GM12878 (cell line): ENCODE measurements at regions not wholly inside any gene's neighbourhood (a gene's known extent, or its start where the extent isn't known, plus 50 kb on each side); places are given as distances from the start of the nearest gene placed in this dataset.
"Not testable (repeated sequence)": the region's sequence is repeated elsewhere in the genome, so short reads cannot be mapped to it uniquely, and the experiment has no call there.

Experiments
- ATAC-seq: fragments of 200-7000 bp; cut with Tn5 transposase; 3 replicates; pipeline ENCODE4 v1.9.1; 2020; ENCODE audit warnings: mild to moderate bottlenecking, moderate library complexity
- BruUV-seq: library from RNA; stranded (reverse); fragments of 400-500 nt; replicated peaks from 2 replicates; lab custom pipeline; 2021; lab: Mats Ljungman, UMichigan
- CTCF ChIA-PET: fragments of 300-600 bp; sonication (Branson Sonifier 250); formaldehyde crosslinking; extraction: SDS; loops from one replicate; lab custom pipeline; 2021; ENCODE audit warnings: inconsistent platforms; lab: Yijun Ruan, JAX
- POLR2A ChIA-PET: fragments of 350-600 bp; formaldehyde crosslinking; extraction: SDS; loops from one replicate; lab custom pipeline; 2021; ENCODE audit warnings: inconsistent platforms; lab: Charles Lee
- RAD21 ChIA-PET: fragments of 300-600 bp; sonication (Branson Sonifier 250); formaldehyde crosslinking; loops from one replicate; lab custom pipeline; 2023; ENCODE audit warnings: antibody characterized with exemption; ENCODE audit not compliant: unreplicated experiment; lab: Charles Lee
- SMC1A ChIA-PET: fragments of 300-600 bp; sonication (Branson Sonifier 250); formaldehyde crosslinking; loops from one replicate; lab custom pipeline; 2023; ENCODE audit not compliant: unreplicated experiment, uncharacterized antibody; lab: Charles Lee
- DNase-seq: peaks from one replicate; pipeline ENCODE4 v3.0.0-alpha.2; 2011; ENCODE audit warnings: low read depth, low spot score
- FAIRE-seq: peaks from 3 replicates; lab custom pipeline; 2011; peaks lifted over from hg19 to GRCh38; lab: Jason Lieb, UNC
- H2AFZ ChIP-seq: 2 replicates; pipeline ENCODE4 v1.6.0; 2011; ENCODE audit warnings: low read depth, low read length, control low read depth; ENCODE audit not compliant: control insufficient read depth
- H3K27ac ChIP-seq: 2 replicates; pipeline ENCODE4 v1.5.1; 2011; ENCODE audit warnings: control low read depth; ENCODE audit not compliant: control insufficient read depth, insufficient read depth
- H3K27me3 ChIP-seq, 2 experiments: replicated peaks in 1 of 2; 2 replicates each; pipeline versions ENCODE4 v1.6.0 to v1.6.1; 2011; ENCODE audit warnings: low read length in 1 of 2; ENCODE audit not compliant: control insufficient read depth in 2 of 2, insufficient read depth in 2 of 2
- H3K36me3 ChIP-seq, 2 experiments: 2 replicates each; pipeline ENCODE4 v1.5.1; 2011; ENCODE audit warnings: low read length in 1 of 2; ENCODE audit not compliant: control insufficient read depth in 2 of 2, insufficient read depth in 2 of 2
- H3K4me1 ChIP-seq: 2 replicates; pipeline ENCODE4 v1.6.1; 2011; ENCODE audit warnings: mild to moderate bottlenecking, low read length, moderate library complexity, mixed read lengths; ENCODE audit not compliant: control insufficient read depth, insufficient read depth
- H3K4me2 ChIP-seq: 2 replicates; pipeline ENCODE4 v1.6.0; 2011; ENCODE audit warnings: control low read depth; ENCODE audit not compliant: control insufficient read depth, insufficient read depth
- H3K4me3 ChIP-seq: fragments of 200-600 bp; sonication (generic); 2 replicates; pipeline ENCODE4 v1.5.1; 2016
- H3K79me2 ChIP-seq: 2 replicates; pipeline ENCODE4 v1.6.0; 2011; ENCODE audit warnings: low read length; ENCODE audit not compliant: control insufficient read depth, insufficient read depth
- H3K9ac ChIP-seq: 2 replicates; pipeline ENCODE4 v1.8.0; 2011; ENCODE audit warnings: low read length, control low read depth, mixed read lengths; ENCODE audit not compliant: control insufficient read depth, insufficient read depth
- H3K9me3 ChIP-seq: replicated peaks from 3 replicates; pipeline ENCODE4 v1.5.1; 2011; ENCODE audit warnings: mild to moderate bottlenecking, low read length; ENCODE audit not compliant: control insufficient read depth, insufficient read depth
- H4K20me1 ChIP-seq: 2 replicates; pipeline ENCODE4 v1.6.0; 2011; ENCODE audit not compliant: control insufficient read depth, insufficient read depth
- MEF2A ChIP-seq: IDR thresholded peaks from 2 replicates; pipeline ENCODE4 v1.6.1; 2011; ENCODE audit warnings: low read depth, mild to moderate bottlenecking, low read length, moderate library complexity; ENCODE audit not compliant: insufficient read depth
- MXI1 ChIP-seq: fragments of 150-350 bp; IDR thresholded peaks from 2 replicates; pipeline ENCODE4 v1.6.1; 2011; ENCODE audit warnings: low read depth, mild to moderate bottlenecking, inconsistent platforms, low read length, improper control_type of control experiment
- SIX5 ChIP-seq: IDR thresholded peaks from 2 replicates; pipeline ENCODE4 v1.6.1; 2011; ENCODE audit warnings: mild to moderate bottlenecking, low read depth, low read length, moderate library complexity; ENCODE audit not compliant: severe bottlenecking
- SMC3 ChIP-seq: IDR thresholded peaks from 2 replicates; pipeline ENCODE4 v1.6.1; 2011; ENCODE audit warnings: low read length, improper control_type of control experiment, borderline replicate concordance
- ZNF207 ChIP-seq: fragments of 450-650 bp; IDR thresholded peaks from 2 replicates; pipeline ENCODE4 v1.6.1; 2014; ENCODE audit warnings: antibody characterized with exemption, mild to moderate bottlenecking, borderline replicate concordance
- ZNF217 ChIP-seq: fragments of 450-650 bp; IDR thresholded peaks from 2 replicates; pipeline ENCODE4 v1.6.1; 2017; ENCODE audit warnings: antibody characterized with exemption, mild to moderate bottlenecking
- ZZZ3 ChIP-seq: IDR thresholded peaks from 2 replicates; pipeline ENCODE4 v1.6.1; 2011; ENCODE audit warnings: low read depth; ENCODE audit not compliant: control insufficient read depth, insufficient read length
- WGBS: methylation state at CpG from one replicate; pipeline ENCODE4 v1.1.6; 2016; ENCODE audit warnings: low lambda C conversion rate; ENCODE audit not compliant: insufficient replicate concordance, insufficient coverage; ENCODE audit errors: missing lambda C conversion rate; 5-methylcytosine and 5-hydroxymethylcytosine counted together
- in situ Hi-C: fragments of 300-500 bp; cut with MboI; formaldehyde crosslinking; loops from 9 replicates; pipeline ENCODE4 v1.14.3; 2018; ENCODE audit warnings: mixed read lengths
- intact Hi-C: fragments of 100-400 bp; cut with micrococcal nuclease; formaldehyde crosslinking; loops from one replicate; pipeline ENCODE4 v1.14.2; 2022; ENCODE audit not compliant: unreplicated experiment
- TF ChIP-seq, protein P1 (sequence below): IDR thresholded peaks from 2 replicates; pipeline ENCODE4 v1.6.1; 2012; ENCODE audit warnings: low read depth, low read length, improper control_type of control experiment

DNA sequence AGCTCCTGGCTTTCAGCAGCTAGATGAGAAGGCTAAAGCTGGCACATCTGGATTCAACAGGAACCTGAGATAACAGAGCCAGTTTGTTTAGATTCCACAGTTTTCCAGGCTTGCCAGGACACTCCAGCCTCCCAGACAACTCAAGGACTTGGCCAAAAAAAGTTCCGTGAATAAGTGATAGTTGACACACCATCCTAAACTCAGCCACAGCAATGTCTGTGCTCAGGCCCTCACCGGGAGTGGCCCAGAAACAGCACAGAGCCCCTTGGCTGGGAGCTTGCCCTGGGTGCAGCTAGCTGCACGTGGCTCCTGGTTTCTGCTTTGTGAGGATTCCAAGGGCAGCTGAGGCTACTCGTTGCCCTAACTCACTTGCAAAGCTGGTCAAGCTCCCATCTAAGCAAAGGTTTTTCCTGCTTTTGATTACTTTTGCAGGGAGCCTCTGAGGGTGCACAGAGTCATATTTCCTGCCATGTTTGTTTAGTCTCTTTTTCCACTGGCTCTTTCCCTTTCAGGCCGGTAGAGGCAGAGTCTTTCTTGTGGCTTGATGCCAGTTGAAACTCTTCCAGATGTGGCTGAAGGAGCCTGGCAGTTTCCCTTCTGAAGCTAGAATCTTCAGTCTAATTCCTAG, 118.3 kb upstream of the ECI2 start (continued):
- TF ChIP-seq MEF2A (no peak), ZNF207 (no peak), MXI1 (no peak), SIX5 (no peak), SMC3 (no peak), ZZZ3 (no peak), ZNF217 (no peak)
- TF ChIP-seq, protein P1, sequence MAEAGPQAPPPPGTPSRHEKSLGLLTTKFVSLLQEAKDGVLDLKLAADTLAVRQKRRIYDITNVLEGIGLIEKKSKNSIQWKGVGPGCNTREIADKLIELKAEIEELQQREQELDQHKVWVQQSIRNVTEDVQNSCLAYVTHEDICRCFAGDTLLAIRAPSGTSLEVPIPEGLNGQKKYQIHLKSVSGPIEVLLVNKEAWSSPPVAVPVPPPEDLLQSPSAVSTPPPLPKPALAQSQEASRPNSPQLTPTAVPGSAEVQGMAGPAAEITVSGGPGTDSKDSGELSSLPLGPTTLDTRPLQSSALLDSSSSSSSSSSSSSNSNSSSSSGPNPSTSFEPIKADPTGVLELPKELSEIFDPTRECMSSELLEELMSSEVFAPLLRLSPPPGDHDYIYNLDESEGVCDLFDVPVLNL: no peak

DNA sequence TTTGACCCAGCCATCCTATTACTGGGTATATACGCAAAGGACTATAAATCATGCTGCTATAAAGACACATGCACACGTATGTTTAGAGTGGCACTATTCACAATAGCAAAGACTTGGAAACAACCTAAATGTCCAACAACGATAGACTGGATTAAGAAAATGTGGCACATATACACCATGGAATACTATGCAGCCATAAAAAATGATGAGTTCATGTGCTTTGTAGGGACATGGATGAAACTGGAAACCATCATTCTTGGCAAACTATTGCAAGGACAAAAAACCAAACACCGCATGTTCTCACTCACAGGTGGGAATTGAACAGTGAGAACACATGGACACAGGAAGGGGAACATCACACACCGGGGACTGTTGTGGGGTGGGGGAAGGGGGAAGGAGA, 117.1 kb upstream of the ECI2 start:
- intact Hi-C loops, FAIRE-seq, CTCF ChIA-PET, H3K4me1 ChIP-seq, H3K4me2 ChIP-seq, ATAC-seq, in situ Hi-C loops, DNase-seq, H3K9ac ChIP-seq, H3K4me3 ChIP-seq, H3K9me3 ChIP-seq, H2AFZ ChIP-seq, SMC1A ChIA-PET, H3K27me3 ChIP-seq, H3K27ac ChIP-seq, H3K36me3 ChIP-seq, BruUV-seq, H3K79me2 ChIP-seq, RAD21 ChIA-PET, H4K20me1 ChIP-seq, POLR2A ChIA-PET: not testable (repeated sequence)
- 70% methylated on average over 5 of the region's 5 CpGs for WGBS
